Left ventricle myocardium superior (tissue), 1 donor: ENCODE measurements at regions not wholly inside any gene's neighbourhood (a gene's known extent, or its start where the extent isn't known, plus 50 kb on each side); places are given as distances from the start of the nearest gene placed in this dataset.

Source experiments
- ATAC-seq: fragments of 200-7000 bp; cut with Tn5 transposase; one replicate; pipeline ENCODE4 v1.9.1; 2020; ENCODE audit warnings: mild to moderate bottlenecking, moderate library complexity
- DNase-seq: peaks from one replicate; pipeline ENCODE4 v3.0.0-alpha.2; 2020
- intact Hi-C: fragments of 100-400 bp; cut with micrococcal nuclease; formaldehyde crosslinking; loops from one replicate; pipeline ENCODE4 v1.11.0; 2022
- donor health status: DM: no; HTN: yes; CAD: no; lungs with severe emphysema.

- intact Hi-C loops: no loop called here
- DNase-seq (no peak), ATAC-seq (peak; percentile 39)
These were observed 85.6 kb downstream of the PTTG1 start for GRCh38 chr5:160507221-160507721.

DNA sequence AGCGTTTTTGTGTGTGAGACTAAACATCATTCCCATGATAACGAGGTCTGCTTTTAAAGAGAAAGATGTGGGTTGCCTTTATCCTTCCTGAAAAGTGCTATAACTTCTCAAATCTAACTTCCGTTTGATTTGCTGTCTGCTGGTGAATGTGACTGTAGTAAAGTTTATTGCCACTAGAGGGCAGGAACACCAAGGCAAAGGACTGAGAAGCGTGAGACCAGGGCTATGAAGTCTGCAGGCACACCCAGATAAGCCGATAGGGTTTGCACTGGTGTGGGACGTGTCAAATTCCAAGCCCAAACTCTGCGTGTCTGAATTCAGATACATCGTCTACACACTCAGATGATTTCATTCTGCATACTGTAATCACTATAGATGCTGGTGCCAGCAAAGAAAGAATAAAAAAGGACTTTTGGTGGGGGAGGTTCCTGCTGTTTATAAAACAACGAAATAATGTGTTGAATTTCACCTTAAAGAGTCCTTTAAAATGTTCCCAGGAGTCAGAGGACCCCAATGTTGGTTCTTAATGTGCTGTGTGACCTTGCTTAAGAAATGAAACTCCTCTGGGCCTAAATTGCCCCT lies 87.2 kb downstream of the PTTG1 start:
- peak; percentile 86 for ATAC-seq
- intact Hi-C loops: no loop called here
- DNase-seq: no peak

DNA sequence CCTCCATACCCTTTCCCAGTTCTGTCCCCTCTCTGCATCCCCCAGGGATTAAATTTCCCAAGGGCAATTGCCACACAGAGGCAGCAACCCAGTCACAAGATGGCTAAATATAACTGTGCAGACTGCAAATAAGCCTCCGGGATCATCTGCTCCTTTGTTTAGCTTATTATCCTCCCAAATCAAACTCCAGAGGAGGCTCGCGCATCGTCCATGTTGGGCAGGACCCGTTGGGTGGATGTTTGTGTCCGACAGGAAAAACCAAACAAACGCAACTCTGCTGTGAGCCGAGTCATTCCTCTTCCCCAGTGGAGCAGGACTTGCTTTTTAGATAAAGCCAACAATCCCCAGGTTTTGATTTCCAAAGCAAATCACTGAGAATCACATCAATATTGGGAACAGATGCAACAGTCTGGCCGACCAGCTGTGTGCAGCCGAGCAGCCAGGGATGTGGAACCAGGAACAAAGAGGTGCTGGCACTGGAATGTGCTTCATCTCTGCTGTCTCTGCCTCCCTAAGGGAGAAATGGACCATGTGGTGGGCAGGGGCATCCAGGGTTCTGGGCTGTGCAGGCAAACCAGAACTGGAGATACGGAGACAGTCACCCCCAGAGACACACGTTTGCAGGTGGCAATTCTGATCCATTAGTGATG lies 89.8 kb downstream of the PTTG1 start:
- ATAC-seq (no peak), DNase-seq (no peak)
- intact Hi-C loops: no loop called here
